Prostate gland (tissue), 2 donors: ENCODE measurements at regions not wholly inside any gene's neighbourhood (a gene's known extent, or its start where the extent isn't known, plus 50 kb on each side); places are given as distances from the start of the nearest gene placed in this dataset.
"Not testable (repeated sequence)": the region's sequence is repeated elsewhere in the genome, so short reads cannot be mapped to it uniquely, and the experiment has no call there.

Experiments used
- POLR2A ChIP-seq: fragments of 450-650 bp; IDR thresholded peaks from one replicate; pipeline ENCODE4 v1.6.1; 2016; ENCODE audit warnings: antibody characterized with exemption, mild to moderate bottlenecking
- POLR2AphosphoS5 ChIP-seq: sonication (generic); formaldehyde crosslinking; IDR thresholded peaks from one replicate; pipeline ENCODE4 v1.6.1; 2017; ENCODE audit warnings: antibody characterized with exemption
- TF ChIP-seq, protein P1 (sequence below), 4 experiments: fragments of 200-600 bp in 2 of 4; fragments of 450-650 bp in 2 of 4; sonication (generic) in 2 of 4; IDR thresholded peaks; 1 replicate in 3 of 4; 2 replicates in 1 of 4; pipeline ENCODE4 v1.5.1; 2016 to 2019; ENCODE audit warnings: antibody characterized with exemption in 4 of 4, mild to moderate bottlenecking in 2 of 4, moderate library complexity in 2 of 4

DNA sequence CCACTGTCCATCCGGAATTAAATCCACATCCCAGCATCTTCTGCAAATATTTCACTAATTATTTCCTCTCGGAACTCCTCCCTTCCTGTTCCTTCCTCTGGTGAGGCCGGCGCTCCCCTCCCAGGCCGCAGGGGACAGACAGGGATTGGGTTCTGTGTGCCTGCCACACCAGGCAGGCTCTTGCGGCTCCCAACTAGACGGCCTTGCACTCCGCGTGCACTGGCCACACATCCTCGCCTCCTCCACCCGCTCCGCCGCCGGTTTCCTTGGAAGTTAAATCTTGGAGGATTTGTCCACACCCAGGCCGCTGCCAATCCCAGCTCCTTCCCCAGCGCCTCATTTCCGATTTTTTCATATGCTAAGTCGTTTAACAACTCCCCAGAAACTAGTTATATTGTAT, 157.6 kb upstream of the CACNA1E start:
- TF ChIP-seq POLR2A, POLR2AphosphoS5: not testable (repeated sequence)
- TF ChIP-seq, protein P1, sequence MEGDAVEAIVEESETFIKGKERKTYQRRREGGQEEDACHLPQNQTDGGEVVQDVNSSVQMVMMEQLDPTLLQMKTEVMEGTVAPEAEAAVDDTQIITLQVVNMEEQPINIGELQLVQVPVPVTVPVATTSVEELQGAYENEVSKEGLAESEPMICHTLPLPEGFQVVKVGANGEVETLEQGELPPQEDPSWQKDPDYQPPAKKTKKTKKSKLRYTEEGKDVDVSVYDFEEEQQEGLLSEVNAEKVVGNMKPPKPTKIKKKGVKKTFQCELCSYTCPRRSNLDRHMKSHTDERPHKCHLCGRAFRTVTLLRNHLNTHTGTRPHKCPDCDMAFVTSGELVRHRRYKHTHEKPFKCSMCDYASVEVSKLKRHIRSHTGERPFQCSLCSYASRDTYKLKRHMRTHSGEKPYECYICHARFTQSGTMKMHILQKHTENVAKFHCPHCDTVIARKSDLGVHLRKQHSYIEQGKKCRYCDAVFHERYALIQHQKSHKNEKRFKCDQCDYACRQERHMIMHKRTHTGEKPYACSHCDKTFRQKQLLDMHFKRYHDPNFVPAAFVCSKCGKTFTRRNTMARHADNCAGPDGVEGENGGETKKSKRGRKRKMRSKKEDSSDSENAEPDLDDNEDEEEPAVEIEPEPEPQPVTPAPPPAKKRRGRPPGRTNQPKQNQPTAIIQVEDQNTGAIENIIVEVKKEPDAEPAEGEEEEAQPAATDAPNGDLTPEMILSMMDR (IDR thresholded peaks at IDR 0.05) = not testable (repeated sequence)
